Body of pancreas (tissue), 4 donors: ENCODE measurements at regions not wholly inside any gene's neighbourhood (a gene's known extent, or its start where the extent isn't known, plus 50 kb on each side); places are given as distances from the start of the nearest gene placed in this dataset.
"Not testable (repeated sequence)": the region's sequence is repeated elsewhere in the genome, so short reads cannot be mapped to it uniquely, and the experiment has no call there.

Experiments used
- ATAC-seq: fragments of 150-250 bp; one replicate; pipeline ENCODE4 v1.9.1; 2016
- DNase-seq, 4 donors: peaks; one replicate each; pipeline ENCODE4 v3.0.0-alpha.2; 2019
- H3K27ac ChIP-seq, 4 donors: fragments of 200-600 bp; sonication (generic); 1 replicate in 3 of 4; 2 replicates in 1 of 4; pipeline versions ENCODE4 v1.5.1 to v1.6.1; 2016 to 2019; ENCODE audit warnings: mild to moderate bottlenecking in 1 of 4, mixed read lengths in 1 of 4, moderate library complexity in 1 of 4
- H3K27me3 ChIP-seq, 2 donors: fragments of 200-600 bp; sonication (generic); one replicate each; pipeline ENCODE4 v1.6.0; 2016; ENCODE audit warnings: mild to moderate bottlenecking in 1 of 2
- H3K36me3 ChIP-seq, 2 donors: fragments of 200-600 bp; sonication (generic); replicated peaks in 1 of 2; 2 replicates each; pipeline ENCODE4 v1.5.1; 2016; ENCODE audit warnings: low read depth in 2 of 2; ENCODE audit not compliant: insufficient read depth in 1 of 2
- H3K4me1 ChIP-seq: fragments of 200-600 bp; sonication (generic); one replicate; pipeline ENCODE4 v1.6.0; 2016
- H3K4me3 ChIP-seq, 2 donors: fragments of 200-600 bp; sonication (generic); 1 replicate in 1 of 2; 2 replicates in 1 of 2; pipeline ENCODE4 v1.5.1; 2016 to 2019
- H3K9me3 ChIP-seq, 3 donors: fragments of 200-600 bp; sonication (generic); 1 replicate in 2 of 3; 2 replicates in 1 of 3; pipeline ENCODE4 v1.5.1; 2016
- POLR2A ChIP-seq, 3 donors: fragments of 450-650 bp; IDR thresholded peaks; one replicate each; pipeline ENCODE4 v1.6.1; 2016; ENCODE audit warnings: antibody characterized with exemption in 3 of 3, mild to moderate bottlenecking in 2 of 3
- WGBS, 2 donors: methylation state at CpG; one replicate each; pipeline ENCODE4 v1.1.5; 2017; 5-methylcytosine and 5-hydroxymethylcytosine counted together
- intact Hi-C: fragments of 100-400 bp; cut with DNase I; formaldehyde crosslinking; loops from one replicate; pipeline ENCODE4 v1.15.1; 2023
- TF ChIP-seq, protein P1 (sequence below), 7 experiments: fragments of 450-650 bp in 4 of 7; fragments of 200-600 bp in 3 of 7; sonication (generic) in 3 of 7; IDR thresholded peaks; one replicate each; pipeline ENCODE4 v1.5.1; 2016 to 2019; ENCODE audit warnings: antibody characterized with exemption in 7 of 7

DNA sequence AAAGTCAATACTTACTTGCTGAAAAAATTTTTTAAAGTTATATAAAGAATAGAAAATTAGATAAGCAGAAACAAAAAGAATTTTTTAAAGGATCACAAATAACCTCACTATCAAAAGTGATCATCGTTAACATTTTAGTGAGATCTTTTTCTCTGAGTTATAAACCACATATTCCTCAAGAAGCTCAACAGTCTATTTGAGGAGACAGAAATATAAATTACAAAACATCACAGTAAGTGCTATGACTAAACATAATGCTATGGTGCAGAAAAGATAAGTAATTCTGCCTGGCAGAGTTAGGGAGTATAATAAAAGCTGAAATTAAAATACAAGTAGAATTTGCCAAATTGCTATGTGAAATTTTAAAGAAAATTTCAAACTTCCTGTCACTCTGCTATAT is 226.7 kb downstream of the LMBRD1 start:
- no peak overlapping the region for H3K4me3 ChIP-seq
- H3K36me3 ChIP-seq = no peaks in the 10 kb centered on the region
- ATAC-seq = no peak
- no peaks in the 10 kb centered on the region for H3K4me1 ChIP-seq
- intact Hi-C loops = no loop called here
- H3K27ac ChIP-seq = no peak overlapping the region
- DNase-seq = no peak
- no peaks in the 10 kb centered on the region for H3K27me3 ChIP-seq
- 62 to 79% methylated on average over 1 of the region's 1 CpG for WGBS, 2 donors
- H3K9me3 ChIP-seq = no peaks in the 10 kb centered on the region
- TF ChIP-seq, protein P1, sequence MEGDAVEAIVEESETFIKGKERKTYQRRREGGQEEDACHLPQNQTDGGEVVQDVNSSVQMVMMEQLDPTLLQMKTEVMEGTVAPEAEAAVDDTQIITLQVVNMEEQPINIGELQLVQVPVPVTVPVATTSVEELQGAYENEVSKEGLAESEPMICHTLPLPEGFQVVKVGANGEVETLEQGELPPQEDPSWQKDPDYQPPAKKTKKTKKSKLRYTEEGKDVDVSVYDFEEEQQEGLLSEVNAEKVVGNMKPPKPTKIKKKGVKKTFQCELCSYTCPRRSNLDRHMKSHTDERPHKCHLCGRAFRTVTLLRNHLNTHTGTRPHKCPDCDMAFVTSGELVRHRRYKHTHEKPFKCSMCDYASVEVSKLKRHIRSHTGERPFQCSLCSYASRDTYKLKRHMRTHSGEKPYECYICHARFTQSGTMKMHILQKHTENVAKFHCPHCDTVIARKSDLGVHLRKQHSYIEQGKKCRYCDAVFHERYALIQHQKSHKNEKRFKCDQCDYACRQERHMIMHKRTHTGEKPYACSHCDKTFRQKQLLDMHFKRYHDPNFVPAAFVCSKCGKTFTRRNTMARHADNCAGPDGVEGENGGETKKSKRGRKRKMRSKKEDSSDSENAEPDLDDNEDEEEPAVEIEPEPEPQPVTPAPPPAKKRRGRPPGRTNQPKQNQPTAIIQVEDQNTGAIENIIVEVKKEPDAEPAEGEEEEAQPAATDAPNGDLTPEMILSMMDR (IDR thresholded peaks at IDR 0.05) = no peak
- TF ChIP-seq POLR2A (IDR thresholded peaks at IDR 0.05) = no peak

DNA sequence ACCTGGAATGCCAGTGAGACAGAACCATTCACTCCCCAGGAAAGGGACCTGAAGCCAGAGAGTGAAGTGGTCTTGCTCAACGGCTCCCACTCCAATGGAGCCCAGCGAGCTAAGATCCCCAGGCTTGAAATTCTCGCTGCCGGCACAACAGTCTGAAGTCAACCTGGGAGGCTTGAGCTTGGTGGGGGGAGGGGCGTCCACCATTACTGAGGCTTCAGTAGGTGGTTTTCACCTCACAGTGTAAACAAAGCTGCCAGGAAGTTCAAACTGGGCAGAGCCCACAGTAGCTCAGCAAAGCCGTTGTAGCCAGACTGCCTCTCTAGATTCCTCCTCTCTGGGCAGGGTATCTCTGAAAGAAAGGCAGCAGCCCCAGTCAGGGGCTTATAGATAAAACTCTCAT is 236.2 kb downstream of the LMBRD1 start:
- H3K27ac ChIP-seq, H3K27me3 ChIP-seq, H3K4me3 ChIP-seq, intact Hi-C loops, DNase-seq, ATAC-seq, H3K36me3 ChIP-seq, H3K9me3 ChIP-seq, H3K4me1 ChIP-seq: not testable (repeated sequence)
- 67 to 68% methylated on average over 6 of the region's 6 CpGs for WGBS, 2 donors

DNA sequence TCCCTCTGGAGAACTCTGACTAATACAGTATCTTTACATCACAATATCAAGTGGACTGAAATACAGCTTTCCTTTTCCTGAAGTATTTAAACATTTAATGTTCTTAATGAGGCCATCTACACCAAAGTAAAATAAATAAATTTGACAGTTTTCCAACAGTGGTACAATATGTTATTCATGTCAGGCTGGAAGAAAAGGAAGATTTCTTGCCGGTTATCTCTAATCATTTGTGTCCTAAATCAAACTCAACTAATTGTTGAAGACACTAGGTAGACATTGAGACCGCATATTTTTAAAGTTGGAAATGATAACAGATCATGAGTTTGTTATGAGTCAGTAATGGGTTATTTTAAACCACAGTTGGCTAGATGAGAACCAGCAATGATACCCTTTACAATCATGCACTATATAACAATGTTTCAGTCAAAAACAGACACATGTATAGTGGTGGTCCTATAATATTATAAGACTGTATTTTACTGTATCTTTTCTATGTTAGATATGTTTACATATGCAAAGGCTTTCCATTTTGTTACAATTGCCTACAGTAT is 241.6 kb downstream of the LMBRD1 start:
- Histone ChIP-seq H3K4me1 (no peaks in the 10 kb centered on the region), H3K9me3 (peaks cover 0 to 5% (median 0%) of the 10 kb centered on the region in 3 donors), H3K27me3 (no peaks in the 10 kb centered on the region), H3K36me3 (no peaks in the 10 kb centered on the region), H3K4me3 (no peak overlapping the region), H3K27ac (no peak overlapping the region)
- ATAC-seq = no peak
- intact Hi-C loops = no loop called here
- 71 to 72% methylated on average over 2 of the region's 2 CpGs for WGBS, 2 donors
- DNase-seq = no peak
- TF ChIP-seq, protein P1 (IDR thresholded peaks at IDR 0.05) = no peak
- TF ChIP-seq POLR2A (IDR thresholded peaks at IDR 0.05) = no peak

DNA sequence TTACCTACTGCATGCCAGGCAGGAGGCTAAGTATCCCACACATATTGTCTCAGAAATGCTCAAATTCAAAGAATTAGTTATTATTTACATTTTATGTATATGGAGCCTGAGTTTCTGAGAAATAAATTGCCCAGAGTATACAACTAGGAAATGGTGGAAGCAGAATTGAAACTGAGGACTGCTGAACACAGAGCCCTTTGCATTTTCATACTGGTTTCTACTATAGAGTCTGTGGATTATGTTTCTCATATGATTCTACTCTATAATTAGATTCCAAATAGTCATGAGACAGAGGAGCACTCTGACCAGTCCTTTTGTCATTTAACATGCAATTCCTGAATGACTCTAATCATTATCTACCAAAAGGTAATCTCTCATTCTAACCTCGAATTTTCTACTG is 254.3 kb downstream of the LMBRD1 start:
- no peak for DNase-seq
- no peak for ATAC-seq
- intact Hi-C loops = no loop called here
- TF ChIP-seq, protein P1 (IDR thresholded peaks at IDR 0.05) = no peak
- TF ChIP-seq POLR2A (IDR thresholded peaks at IDR 0.05) = no peak
- no peaks in the 10 kb centered on the region for H3K9me3 ChIP-seq
- H3K4me1 ChIP-seq = no peaks in the 10 kb centered on the region
- H3K36me3 ChIP-seq = no peaks in the 10 kb centered on the region
- 18 to 24% methylated on average over 1 of the region's 1 CpG for WGBS, 2 donors
- no peak overlapping the region for H3K27ac ChIP-seq
- no peaks in the 10 kb centered on the region for H3K27me3 ChIP-seq
- H3K4me3 ChIP-seq = no peak overlapping the region

DNA sequence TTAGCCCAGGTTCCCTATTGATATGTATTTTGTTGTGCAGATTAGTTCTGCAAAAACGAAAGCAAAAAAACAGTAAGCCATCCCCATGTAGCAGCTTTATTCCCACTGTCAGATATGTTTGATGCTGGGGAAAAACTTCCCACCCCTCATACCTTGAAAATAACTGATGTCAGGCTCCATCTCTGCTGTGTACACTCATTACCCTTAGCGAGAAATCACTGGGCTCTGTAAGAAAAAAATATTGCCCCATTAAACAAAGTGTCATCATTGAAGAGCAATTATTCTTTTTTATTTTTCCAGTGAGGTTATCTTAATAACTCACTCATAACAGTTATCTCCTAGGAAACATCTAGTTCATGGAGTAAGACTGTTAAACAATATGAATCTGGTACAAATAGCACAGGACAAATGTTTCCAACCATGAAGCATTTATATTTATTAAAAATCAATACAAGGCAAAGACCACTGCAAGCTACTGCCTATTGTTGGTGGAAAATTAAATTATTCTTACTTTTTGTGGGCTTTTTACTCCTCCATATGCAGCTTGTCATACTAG is 268.8 kb downstream of the LMBRD1 start:
- no peak overlapping the region for H3K27ac ChIP-seq
- H3K36me3 ChIP-seq = no peaks in the 10 kb centered on the region
- DNase-seq = no peak
- H3K9me3 ChIP-seq = no peaks in the 10 kb centered on the region
- no peak for ATAC-seq
- TF ChIP-seq, protein P1 (IDR thresholded peaks at IDR 0.05) = no peak
- TF ChIP-seq POLR2A (IDR thresholded peaks at IDR 0.05) = no peak
- no peaks in the 10 kb centered on the region for H3K27me3 ChIP-seq
- H3K4me3 ChIP-seq = no peak overlapping the region
- H3K4me1 ChIP-seq = no peaks in the 10 kb centered on the region
- intact Hi-C loops = no loop called here
- 19 to 23% methylated on average over 2 of the region's 2 CpGs for WGBS, 2 donors

DNA sequence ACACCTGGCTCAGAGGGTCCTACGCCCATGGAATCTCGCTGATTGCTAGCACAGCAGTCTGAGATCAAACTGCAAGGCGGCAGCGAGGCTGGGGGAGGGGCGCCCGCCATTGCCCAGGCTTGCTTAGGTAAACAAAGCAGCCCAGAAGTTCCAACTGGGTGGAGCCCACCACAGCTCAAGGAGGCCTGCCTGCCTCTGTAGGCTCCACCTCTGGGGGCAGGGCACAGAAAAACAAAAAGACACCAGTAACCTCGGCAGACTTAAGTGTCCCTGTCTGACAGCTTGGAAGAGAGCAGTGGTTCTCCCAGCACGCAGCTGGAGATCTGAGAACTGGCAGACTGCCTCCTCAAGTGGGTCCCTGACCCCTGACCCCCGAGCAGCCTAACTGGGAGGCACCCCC is 281.3 kb downstream of the LMBRD1 start:
- intact Hi-C loops, ATAC-seq: not testable (repeated sequence)

More for the DNA sequence above, 281.3 kb downstream of the LMBRD1 start:
- not testable (repeated sequence) for H3K36me3 ChIP-seq, DNase-seq, H3K27ac ChIP-seq, H3K9me3 ChIP-seq, H3K4me1 ChIP-seq, H3K27me3 ChIP-seq, H3K4me3 ChIP-seq
- 36 to 70% methylated on average over 3 of the region's 9 CpGs for WGBS, 2 donors
